Chondrocyte (in vitro differentiated cells): ENCODE measurements at regions not wholly inside any gene's neighbourhood (a gene's known extent, or its start where the extent isn't known, plus 50 kb on each side); places are given as distances from the start of the nearest gene placed in this dataset.

Experiments used
- DNase-seq: peaks from one replicate; pipeline ENCODE4 v3.0.0; 2021; ENCODE audit warnings: mixed read lengths, low spot score
- H3K27ac Mint-ChIP-seq: one replicate; pipeline ENCODE4 v1.8.0; 2021; ENCODE audit warnings: mild to moderate bottlenecking, moderate library complexity, mixed read lengths; ENCODE audit not compliant: unreplicated experiment
- H3K27me3 Mint-ChIP-seq: 2 replicates; pipeline ENCODE4 v1.8.0; 2021; ENCODE audit warnings: low read depth, mixed read lengths
- H3K36me3 Mint-ChIP-seq: 2 replicates; pipeline ENCODE4 v1.8.0; 2021; ENCODE audit warnings: low read depth, mixed read lengths
- H3K4me1 Mint-ChIP-seq: 2 replicates; pipeline ENCODE4 v1.8.0; 2021; ENCODE audit warnings: low read depth, mild to moderate bottlenecking, mixed read lengths
- H3K4me3 Mint-ChIP-seq: one replicate; pipeline ENCODE4 v1.8.0; 2021; ENCODE audit warnings: mild to moderate bottlenecking, moderate library complexity, mixed read lengths; ENCODE audit not compliant: unreplicated experiment
- H3K9me3 Mint-ChIP-seq: 2 replicates; pipeline ENCODE4 v1.8.0; 2021; ENCODE audit warnings: low read depth, mixed read lengths
- TF ChIP-seq, protein P1 (sequence below): fragments of 200-600 bp; sonication (generic); IDR thresholded peaks from 2 replicates; pipeline ENCODE4 v1.5.0; 2021; ENCODE audit warnings: antibody characterized with exemption, mild to moderate bottlenecking, moderate library complexity

DNA sequence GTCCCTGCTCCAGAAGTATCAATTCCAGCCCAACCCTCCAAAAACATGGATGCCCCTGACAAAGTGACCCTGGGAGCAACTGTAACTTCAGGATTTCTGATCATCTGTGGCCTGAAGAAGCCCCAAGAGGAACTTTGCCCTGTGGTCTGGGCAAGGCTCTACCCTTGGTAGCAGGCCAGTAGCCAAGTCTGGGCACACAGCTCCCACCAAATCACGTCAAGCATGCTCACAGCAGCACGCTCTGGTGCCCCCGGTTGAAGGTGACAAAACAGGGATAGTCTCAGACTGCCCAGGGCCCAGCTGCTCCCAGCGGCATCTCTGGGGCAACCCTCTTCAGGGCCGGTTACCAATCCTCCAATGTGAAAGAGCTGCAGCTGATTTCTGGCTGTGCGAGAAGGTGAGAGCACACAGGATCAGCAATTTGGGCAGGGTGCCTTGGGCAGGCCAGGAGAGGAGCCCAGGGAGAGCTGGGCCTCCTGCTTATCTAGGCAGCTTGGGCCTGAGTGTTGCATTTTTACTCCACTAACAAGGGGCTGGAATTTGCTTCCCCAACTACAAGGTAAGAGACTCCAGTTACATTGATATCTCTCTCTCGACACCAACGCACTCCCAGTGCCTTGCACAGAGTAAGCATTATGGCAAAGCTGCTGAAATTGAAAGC is 418.1 kb downstream of the BCOR start:
- H3K27ac Mint-ChIP-seq: no peak overlapping the region
- H3K27me3 Mint-ChIP-seq: no peaks in the 10 kb centered on the region
- no peaks in the 10 kb centered on the region for H3K36me3 Mint-ChIP-seq
- TF ChIP-seq, protein P1, sequence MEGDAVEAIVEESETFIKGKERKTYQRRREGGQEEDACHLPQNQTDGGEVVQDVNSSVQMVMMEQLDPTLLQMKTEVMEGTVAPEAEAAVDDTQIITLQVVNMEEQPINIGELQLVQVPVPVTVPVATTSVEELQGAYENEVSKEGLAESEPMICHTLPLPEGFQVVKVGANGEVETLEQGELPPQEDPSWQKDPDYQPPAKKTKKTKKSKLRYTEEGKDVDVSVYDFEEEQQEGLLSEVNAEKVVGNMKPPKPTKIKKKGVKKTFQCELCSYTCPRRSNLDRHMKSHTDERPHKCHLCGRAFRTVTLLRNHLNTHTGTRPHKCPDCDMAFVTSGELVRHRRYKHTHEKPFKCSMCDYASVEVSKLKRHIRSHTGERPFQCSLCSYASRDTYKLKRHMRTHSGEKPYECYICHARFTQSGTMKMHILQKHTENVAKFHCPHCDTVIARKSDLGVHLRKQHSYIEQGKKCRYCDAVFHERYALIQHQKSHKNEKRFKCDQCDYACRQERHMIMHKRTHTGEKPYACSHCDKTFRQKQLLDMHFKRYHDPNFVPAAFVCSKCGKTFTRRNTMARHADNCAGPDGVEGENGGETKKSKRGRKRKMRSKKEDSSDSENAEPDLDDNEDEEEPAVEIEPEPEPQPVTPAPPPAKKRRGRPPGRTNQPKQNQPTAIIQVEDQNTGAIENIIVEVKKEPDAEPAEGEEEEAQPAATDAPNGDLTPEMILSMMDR: no peak
- no peak for DNase-seq
- H3K4me1 Mint-ChIP-seq: no peaks in the 10 kb centered on the region
- no peak overlapping the region for H3K4me3 Mint-ChIP-seq
- H3K9me3 Mint-ChIP-seq: peaks cover 14% of the 10 kb centered on the region

DNA sequence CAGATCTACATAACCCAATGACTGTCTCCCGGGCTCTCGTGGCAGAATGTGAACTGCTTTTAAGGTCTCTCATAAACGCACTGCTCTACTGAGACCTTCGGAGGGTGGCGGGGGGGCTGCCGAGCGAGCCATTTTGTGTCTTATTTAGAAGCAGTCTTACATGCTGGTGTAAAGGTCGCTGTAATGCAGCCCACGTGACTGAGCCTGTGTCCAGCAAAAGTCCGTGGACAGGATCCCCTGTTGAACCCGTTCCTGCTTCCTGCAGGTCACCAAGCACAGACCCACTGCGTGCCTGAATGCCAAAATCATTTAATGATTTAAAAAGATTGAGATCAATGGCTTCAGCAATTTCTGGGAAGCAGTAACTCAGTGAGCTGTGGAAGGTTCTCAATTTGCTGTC is 415.9 kb downstream of the BCOR start:
- Mint-ChIP-seq H3K27me3 (no peaks in the 10 kb centered on the region), H3K27ac (no peak overlapping the region), H3K4me1 (no peaks in the 10 kb centered on the region), H3K9me3 (peaks cover 9% of the 10 kb centered on the region), H3K4me3 (no peak overlapping the region), H3K36me3 (no peaks in the 10 kb centered on the region)
- TF ChIP-seq, protein P1: no peak
- no peak for DNase-seq

DNA sequence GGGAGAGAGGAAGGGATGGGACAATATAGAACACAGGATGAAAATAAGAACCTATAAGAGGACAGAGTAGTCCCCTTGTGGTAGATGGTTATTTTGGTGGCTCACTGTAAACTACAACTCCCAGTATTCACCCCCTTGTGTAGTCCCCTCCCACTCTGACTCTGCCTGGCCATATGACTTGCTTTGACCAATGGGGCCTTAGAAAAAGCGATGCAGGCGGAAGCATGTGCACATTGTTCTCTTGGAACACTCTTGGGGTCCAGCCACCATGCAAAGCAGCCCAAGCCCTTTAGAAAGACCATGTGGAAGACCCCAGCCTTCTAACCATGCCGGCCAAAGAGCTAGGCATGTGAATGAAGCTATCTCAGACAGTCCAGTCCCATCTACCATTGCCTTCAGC is 415.0 kb downstream of the BCOR start:
- no peaks in the 10 kb centered on the region for H3K36me3 Mint-ChIP-seq
- no peak overlapping the region for H3K4me3 Mint-ChIP-seq
- peaks cover 9% of the 10 kb centered on the region for H3K9me3 Mint-ChIP-seq
- DNase-seq: no peak
- no peaks in the 10 kb centered on the region for H3K4me1 Mint-ChIP-seq
- TF ChIP-seq, protein P1: no peak
- H3K27me3 Mint-ChIP-seq: no peaks in the 10 kb centered on the region
- H3K27ac Mint-ChIP-seq: no peak overlapping the region

DNA sequence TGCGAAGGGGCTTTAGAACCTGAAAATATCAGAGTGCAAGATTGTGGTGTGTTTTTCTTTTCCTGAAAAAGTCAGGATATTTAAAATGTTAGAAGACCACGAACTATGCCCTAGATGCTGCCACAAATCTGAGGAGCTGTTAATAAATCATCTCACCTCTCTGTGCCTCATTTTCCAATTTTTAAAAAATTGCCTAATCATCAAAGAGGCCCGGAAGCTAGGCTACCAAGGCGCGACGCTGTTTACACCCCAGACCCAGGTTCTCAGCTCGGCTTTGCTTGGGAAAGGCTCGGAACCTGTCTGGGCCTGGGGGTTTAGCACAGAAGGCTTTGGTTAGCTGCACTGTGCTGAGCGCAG is 409.6 kb downstream of the BCOR start:
- no peaks in the 10 kb centered on the region for H3K4me1 Mint-ChIP-seq
- no peak overlapping the region for H3K4me3 Mint-ChIP-seq
- TF ChIP-seq, protein P1: no peak
- peaks cover 7% of the 10 kb centered on the region for H3K9me3 Mint-ChIP-seq
- no peak overlapping the region for H3K27ac Mint-ChIP-seq
- H3K36me3 Mint-ChIP-seq: no peaks in the 10 kb centered on the region
- H3K27me3 Mint-ChIP-seq: no peaks in the 10 kb centered on the region
- no peak for DNase-seq

DNA sequence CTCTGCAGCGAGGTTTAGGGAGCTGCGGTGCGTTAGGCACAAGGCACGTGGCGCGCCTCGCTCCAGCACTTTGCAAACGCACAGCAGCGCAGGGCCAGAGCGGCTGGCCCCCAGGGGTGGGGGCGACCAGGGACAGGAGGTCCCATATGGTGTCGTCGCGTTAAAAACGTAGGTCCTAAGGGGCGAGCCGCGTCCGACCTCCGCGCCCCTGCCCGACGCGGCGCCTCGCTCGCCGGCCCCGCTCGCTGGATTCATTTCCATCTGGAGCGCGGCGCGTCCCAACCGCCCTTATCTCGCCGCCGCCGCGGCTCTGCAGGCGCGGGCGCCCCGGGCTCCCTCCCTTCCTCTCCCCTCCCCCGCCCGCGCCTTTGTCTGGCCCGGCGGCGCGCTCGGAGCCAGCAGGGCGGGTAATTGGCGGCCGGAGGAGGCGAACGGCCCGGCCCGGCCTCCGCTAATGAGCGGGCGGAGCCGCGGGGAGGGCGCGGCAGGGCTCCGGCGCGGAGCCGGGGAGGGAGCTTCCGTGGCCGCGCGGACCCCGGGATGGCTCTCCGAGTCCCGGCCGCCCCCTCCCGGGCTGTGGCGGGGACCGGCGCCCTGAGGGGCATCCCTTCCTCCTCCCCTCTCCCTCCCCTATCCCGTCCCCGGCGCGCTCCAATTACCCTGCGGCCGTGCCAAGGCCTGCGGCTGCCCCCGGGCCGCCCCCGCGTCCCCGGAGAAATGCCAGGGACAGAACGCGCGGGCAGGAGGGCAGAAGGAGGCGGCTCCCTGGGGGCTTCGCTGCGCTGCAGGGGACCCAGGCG is 409.0 kb downstream of the BCOR start:
- TF ChIP-seq, protein P1: peak; percentile 14
- Mint-ChIP-seq H3K4me3 (no peak overlapping the region), H3K4me1 (no peaks in the 10 kb centered on the region), H3K27me3 (no peaks in the 10 kb centered on the region), H3K36me3 (no peaks in the 10 kb centered on the region), H3K9me3 (peaks cover 6% of the 10 kb centered on the region), H3K27ac (no peak overlapping the region)
- no peak for DNase-seq
